ENCODE measurements at regions not wholly inside any gene's neighbourhood (a gene's known extent, or its start where the extent isn't known, plus 50 kb on each side); places are given as distances from the start of the nearest gene placed in this dataset.

GRCh38 chr12:20030826-20031225 is 337.5 kb upstream of the PDE3A start:
- no peak for TF ChIP-seq CTCF (IDR thresholded peaks at IDR 0.05; ENCODE audit: control extremely low read depth, extremely low read depth, low read depth, missing control alignments)
- no peak for DNase-seq (ENCODE audit: extremely low spot score)
- ChIA-PET CTCF (interaction anchor here (1.4 kb wide), 1 partner anchor 9 kb away, joined by 5 read pairs; no protein-coding TSS in a partner anchor), POLR2A (no interaction called here)

GRCh38 chr12:20039562-20039961 is 328.8 kb upstream of the PDE3A start:
- DNase-seq (ENCODE audit: extremely low spot score) = no peak
- no peak for TF ChIP-seq CTCF (IDR thresholded peaks at IDR 0.05; ENCODE audit: control extremely low read depth, extremely low read depth, low read depth, missing control alignments)
- ChIA-PET POLR2A (no interaction called here), CTCF (interaction anchor here (1.4 to 1.7 kb wide), 2 partner anchors 8 to 12 kb away, joined by 3 to 5 read pairs; no protein-coding TSS in a partner anchor)

GRCh38 chr12:20040184-20040583 is 328.2 kb upstream of the PDE3A start:
- TF ChIP-seq CTCF (IDR thresholded peaks at IDR 0.05; ENCODE audit: control extremely low read depth, extremely low read depth, low read depth, missing control alignments) = no peak
- POLR2A ChIA-PET = no interaction called here
- DNase-seq (ENCODE audit: extremely low spot score) = no peak
- CTCF ChIA-PET = interaction anchor here (1.4 to 1.7 kb wide), 2 partner anchors 9 to 12 kb away, joined by 3 to 5 read pairs; no protein-coding TSS in a partner anchor

GRCh38 chr12:20040831-20041230 is 327.5 kb upstream of the PDE3A start:
- ChIA-PET POLR2A (no interaction called here), CTCF (no interaction called here)
- TF ChIP-seq CTCF (IDR thresholded peaks at IDR 0.05; ENCODE audit: control extremely low read depth, extremely low read depth, low read depth, missing control alignments) = no peak
- DNase-seq (ENCODE audit: extremely low spot score) = no peak

GRCh38 chr12:20044351-20044750 is 324.0 kb upstream of the PDE3A start:
- CTCF ChIA-PET = interaction anchor here (1.3 kb wide), 1 partner anchor 8 kb away, joined by 4 read pairs; no protein-coding TSS in a partner anchor

GRCh38 chr12:20044846-20045245 is 323.5 kb upstream of the PDE3A start:
- POLR2A ChIA-PET = no interaction called here
- DNase-seq (ENCODE audit: extremely low spot score) = no peak
- CTCF ChIA-PET = interaction anchor here (1.3 to 1.9 kb wide), 2 partner anchors 9 to 76 kb away, joined by 4 to 5 read pairs; no protein-coding TSS in a partner anchor
- no peak for TF ChIP-seq CTCF (IDR thresholded peaks at IDR 0.05; ENCODE audit: control extremely low read depth, extremely low read depth, low read depth, missing control alignments)

More at GRCh38 chr12:20044351-20044750, 324.0 kb upstream of the PDE3A start:
- no peak for TF ChIP-seq CTCF (IDR thresholded peaks at IDR 0.05; ENCODE audit: control extremely low read depth, extremely low read depth, low read depth, missing control alignments)
- POLR2A ChIA-PET = no interaction called here
- no peak for DNase-seq (ENCODE audit: extremely low spot score)

All from GM10248 (cell line).